Effector CD8-positive, alpha-beta T cell (primary cell): ENCODE measurements at regions not wholly inside any gene's neighbourhood (a gene's known extent, or its start where the extent isn't known, plus 50 kb on each side); places are given as distances from the start of the nearest gene placed in this dataset.

ENCODE experiments used
- DNase-seq: peaks from one replicate; lab custom pipeline; 2025; lab: John Stamatoyannopoulos, UW

- no peak for DNase-seq
These were observed 109.2 kb upstream of the STT3B start for GRCh38 chr3:31423482-31423881.

- no peak for DNase-seq
These were observed 107.3 kb upstream of the STT3B start for GRCh38 chr3:31425401-31425800.

GRCh38 chr3:31427623-31428022 is 105.1 kb upstream of the STT3B start:
- no peak for DNase-seq

- DNase-seq = no peak
These were observed 101.4 kb upstream of the STT3B start for GRCh38 chr3:31431321-31431720.

GRCh38 chr3:31432897-31433678 is 99.6 kb upstream of the STT3B start:
- DNase-seq = no peak

GRCh38 chr3:31433679-31433992 is 99.1 kb upstream of the STT3B start:
- no peak for DNase-seq

GRCh38 chr3:31434819-31435218 is 97.9 kb upstream of the STT3B start:
- no peak for DNase-seq

- DNase-seq = no peak
These were observed 95.9 kb upstream of the STT3B start for GRCh38 chr3:31436830-31437229.

DNA sequence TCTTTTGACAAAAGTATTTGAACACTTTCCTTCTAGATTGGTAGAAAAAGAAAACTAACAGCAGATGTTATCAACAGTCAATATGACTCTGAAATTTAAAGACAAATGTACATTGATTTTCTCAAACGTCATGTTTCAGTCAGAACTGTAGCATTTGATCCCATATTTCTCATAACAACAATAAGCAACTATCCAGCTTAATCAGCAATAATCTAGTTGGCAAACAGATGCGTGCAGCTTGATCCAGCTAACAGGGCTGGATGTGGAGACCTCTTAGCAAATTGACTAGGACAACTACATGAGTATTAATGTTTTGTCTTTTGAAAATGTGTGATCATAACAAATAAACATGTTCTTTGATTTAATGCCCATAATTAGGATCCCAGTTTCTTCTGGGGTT is 94.0 kb upstream of the STT3B start:
- no peak for DNase-seq

DNA sequence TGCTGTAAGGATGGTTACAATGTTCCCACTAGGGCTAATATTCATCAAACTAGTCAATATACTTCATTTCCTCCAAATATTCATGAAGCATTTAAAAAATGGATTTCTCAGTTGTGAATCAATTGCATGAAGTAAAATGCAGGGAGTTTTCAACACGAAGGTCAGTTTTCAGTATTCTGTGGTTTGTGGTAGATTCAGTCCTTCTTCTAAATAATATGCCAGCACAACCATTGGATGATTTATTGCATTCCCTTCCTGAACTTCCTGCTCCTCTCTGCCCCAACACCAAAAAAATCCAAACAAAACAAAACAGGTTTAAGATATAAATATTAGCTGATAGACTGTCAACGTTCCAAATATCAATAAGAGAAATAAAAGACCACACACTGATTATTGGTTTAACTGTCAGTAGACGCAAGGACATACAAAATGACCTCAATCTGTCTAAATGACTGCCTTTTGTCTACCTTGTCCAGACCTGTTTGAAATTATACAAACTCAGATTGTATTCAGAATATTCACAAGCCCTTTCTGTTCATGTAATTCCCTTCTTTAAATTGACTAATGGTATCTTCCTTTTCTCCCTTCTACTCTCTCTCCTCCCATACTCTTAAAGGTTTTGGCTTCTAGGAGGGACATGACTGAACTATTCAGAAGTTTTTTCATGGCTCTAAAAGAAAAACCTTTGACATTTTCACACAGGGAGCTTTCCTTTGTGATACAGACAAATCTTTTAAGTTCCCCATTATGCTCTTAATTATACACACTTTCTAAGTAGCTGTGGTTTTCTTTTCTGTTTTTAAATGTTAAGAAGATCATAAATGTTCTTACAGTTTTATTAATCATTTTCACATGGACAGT is 92.6 kb upstream of the STT3B start:
- no peak for DNase-seq

DNA sequence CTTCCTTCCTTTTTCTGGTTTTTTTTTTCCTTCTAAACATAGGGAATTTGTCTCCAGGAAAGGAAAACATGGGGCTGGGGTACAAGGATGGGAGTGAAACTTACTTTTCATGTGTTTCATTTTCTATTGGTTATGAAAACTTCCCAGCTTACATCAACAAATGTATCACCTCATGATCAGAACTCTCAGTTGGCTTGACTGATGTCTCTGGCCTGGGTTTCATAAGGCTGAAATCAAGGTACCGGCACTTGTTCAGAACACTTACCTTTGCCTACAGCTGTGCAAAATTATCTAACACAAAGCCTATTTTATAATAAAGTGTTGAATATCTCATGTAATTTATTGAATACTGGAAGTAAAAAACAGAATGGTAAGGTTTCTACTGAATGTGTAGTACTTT is 91.8 kb upstream of the STT3B start:
- no peak for DNase-seq

DNA sequence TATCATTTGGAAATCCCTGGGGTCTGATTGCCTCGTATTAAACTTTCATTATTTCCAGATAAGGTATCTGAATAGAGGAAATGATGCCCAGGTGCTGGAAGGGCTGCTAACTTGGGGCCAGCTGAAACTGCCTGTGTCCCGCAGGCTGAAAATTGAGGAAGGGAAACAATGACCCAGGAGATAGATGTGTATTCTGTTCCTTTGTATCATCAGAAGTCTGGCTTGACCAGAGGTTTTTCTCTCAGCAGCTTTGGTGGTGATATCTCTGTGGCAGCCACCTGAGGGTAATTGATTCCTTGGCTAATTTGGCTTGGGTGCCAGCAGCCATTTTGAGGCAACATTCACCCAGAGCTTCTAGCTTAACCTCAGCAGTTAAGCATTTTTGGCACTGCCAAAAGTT is 90.0 kb upstream of the STT3B start:
- DNase-seq = no peak

GRCh38 chr3:31444220-31445142 is 88.2 kb upstream of the STT3B start:
- DNase-seq = no peak

DNA sequence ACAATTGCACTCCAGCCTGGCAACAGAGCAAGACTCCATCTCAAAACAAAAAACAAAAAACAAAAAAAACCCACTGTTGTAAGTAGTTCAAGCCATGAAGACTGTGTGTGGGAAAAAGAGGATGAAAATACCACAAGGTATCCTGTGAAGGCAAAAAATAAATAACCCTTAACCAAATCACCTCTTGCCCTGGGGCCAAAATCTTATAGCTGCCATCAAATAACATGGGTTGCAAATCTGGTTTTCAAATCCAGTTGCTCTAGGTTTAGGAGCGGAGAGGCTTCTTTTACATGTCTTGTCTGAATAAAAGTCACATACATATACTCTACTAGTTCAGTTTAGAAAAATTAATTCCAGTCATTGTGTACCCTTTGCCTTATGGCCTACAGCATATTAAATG is 87.0 kb upstream of the STT3B start:
- no peak for DNase-seq

DNA sequence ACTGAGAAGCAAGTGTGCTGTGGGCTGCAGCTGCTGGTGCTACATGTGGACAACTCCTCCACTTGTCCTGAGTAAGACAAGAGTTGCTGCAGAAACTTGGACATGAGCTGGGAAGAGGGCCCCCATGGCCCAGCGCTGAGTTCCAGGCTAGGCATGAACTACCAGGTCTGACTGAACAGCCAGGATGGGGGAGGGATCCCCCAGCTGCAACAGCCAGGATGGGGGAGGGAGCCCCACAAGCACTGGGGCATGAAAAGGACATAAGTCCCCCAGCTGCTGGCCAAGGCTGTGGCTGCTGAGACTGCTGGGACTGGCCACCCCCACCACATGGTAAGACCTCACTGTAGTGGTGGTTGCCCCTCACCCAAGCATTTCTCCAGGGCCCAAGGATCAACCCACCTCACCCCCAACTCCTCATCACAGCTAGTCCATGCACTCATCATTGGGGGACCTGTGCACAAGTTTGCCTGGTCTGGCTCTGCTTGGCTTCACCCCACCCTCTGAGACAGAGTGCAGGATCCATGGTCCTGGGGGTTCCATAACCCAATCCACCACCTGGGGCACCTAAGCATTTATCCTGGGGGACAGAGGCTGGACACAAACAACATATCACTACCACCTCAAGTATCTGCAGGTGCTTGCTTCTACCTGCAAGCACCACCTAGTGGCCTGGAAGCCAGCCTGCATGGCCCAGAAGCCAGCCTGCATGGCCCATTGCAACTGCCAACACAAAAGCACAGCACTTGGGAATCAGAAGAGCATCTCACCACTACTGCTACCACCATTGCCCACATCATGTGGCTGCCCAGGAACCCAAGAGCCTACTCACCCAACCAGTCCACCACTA is 84.5 kb upstream of the STT3B start:
- DNase-seq = no peak

DNA sequence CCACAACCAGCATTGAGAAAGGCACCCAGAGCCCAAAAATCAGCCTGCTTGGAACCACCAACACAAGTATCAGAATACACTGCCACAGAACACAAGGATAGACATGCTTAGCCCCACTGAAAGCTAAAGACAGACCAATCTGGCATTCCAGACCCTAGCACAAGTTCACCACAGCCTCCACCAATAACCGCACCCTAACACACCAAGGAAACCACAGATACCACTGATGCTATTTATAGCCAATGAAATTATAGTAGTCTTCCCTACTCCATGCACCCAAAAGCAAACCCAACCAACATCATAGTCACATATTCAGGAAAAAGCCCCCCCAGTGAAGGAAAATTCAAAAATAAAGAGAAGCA is 83.9 kb upstream of the STT3B start:
- DNase-seq = no peak

DNA sequence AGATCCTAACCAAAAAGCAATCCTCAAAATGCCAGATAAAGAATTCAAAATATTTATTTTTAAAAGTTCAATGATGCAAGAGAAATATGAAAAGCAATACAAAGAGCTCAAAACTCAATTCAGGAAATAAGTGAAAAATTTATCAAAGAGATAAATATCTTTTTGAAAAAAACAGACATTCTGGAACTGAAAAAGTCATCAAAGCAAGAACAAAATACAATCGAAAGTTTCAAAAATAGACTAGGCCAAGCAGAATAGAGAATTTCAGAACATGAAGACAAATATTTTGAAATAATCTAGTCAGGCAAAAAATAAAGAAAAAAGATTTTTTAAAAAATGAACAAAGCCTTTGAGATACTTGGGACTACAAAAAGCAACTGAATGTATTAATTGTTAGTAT is 83.4 kb upstream of the STT3B start:
- no peak for DNase-seq

DNA sequence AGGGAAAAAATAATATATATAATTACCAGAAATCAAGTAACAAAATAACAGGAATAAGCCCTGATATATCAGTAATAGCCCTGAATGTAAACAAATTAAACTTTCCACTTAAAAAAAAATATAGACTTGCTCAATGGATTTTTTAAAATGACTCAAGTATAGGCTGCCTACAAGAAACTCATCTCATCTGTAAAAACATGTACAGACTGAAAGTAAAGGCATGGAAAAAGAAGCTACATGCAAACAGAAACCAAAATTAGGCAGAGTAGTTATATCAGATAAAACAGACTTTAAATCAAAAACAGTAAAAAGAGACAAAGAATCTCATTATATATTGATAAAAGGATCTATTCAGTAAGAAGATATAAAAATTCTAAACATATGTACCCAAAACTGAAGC is 82.4 kb upstream of the STT3B start:
- DNase-seq = no peak

DNA sequence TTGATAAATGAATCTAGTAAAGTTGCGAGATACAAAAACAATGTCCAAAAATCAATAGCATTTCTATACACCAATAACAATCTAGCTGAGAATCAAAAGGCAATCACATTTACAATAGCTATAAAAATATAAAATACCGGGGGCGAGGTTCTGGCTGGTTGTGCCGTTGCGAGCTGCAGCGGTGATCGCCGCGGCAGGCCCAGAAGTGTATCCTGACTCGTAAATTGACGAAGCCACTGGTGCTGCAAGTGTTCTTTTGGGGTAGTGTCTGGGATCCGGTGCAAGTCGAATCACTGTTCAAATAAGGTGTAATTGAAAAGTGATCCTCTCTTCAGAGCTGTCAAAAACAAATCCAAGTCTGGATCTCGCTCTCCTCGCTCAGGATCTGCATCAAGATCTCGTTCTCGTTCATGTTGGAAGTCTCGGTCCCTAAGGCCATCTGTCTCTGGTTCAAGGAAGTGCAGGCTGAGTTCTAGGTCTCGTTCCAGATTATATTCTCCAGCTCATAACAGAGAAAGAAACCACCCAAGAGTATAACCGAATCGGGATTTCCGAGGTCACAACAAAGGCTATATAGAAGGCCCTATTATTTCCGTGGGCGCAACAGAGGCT is 80.1 kb upstream of the STT3B start:
- no peak for DNase-seq

- no peak for DNase-seq
These were observed 79.3 kb upstream of the STT3B start for GRCh38 chr3:31453430-31453829.

DNA sequence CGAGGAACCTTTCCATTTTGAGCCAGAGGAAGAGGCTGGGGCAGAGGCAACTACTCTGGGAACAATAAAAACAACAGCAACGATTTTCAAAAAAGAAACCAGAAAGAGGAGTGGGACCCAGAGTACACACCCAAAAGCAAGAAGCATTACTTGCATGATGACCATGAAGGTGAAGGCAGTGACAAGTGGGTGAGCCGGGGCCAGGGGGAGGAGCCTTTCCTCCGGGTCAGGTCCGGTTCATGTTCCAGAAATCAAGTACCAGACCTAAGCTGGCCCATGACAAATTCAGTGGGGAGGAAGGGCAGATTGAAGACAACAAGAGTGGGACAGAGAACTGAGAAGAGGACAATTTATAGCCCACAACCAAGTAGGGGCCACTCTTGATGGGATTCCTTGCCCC is 77.2 kb upstream of the STT3B start:
- DNase-seq = no peak
